ENCODE measurements at regions not wholly inside any gene's neighbourhood (a gene's known extent, or its start where the extent isn't known, plus 50 kb on each side); places are given as distances from the start of the nearest gene placed in this dataset.

- H3K9me2 ChIP-seq = no peaks in the 10 kb centered on the region
- H3K4me1 ChIP-seq (ENCODE audit: control insufficient read depth in 1 of 2, insufficient read depth in 2 of 2, low read depth in 1 of 2, low read length in 1 of 2) = no peaks in the 10 kb centered on the region
- H3K9ac ChIP-seq = no peak overlapping the region
- H3K36me3 ChIP-seq (replicated peaks in 1 of 2; ENCODE audit: control insufficient read depth in 1 of 2, insufficient read depth in 2 of 2, low read length in 1 of 2) = no peaks in the 10 kb centered on the region
- no peak overlapping the region for H3K4me2 ChIP-seq
- CTCF ChIA-PET = no interaction called here
- no peak overlapping the region for H3K27ac ChIP-seq (ENCODE audit: low read depth in 2 of 2, low read length in 1 of 2)
- no peak for DNase-seq
- WGBS (ENCODE audit: low lambda C conversion rate) = 34% methylated on average over 4 of the region's 4 CpGs
- no peaks in the 10 kb centered on the region for H3F3A ChIP-seq (replicated peaks; ENCODE audit: insufficient read depth)
- POLR2A ChIA-PET = no interaction called here
- H3K79me2 ChIP-seq (ENCODE audit: insufficient read depth) = no peaks in the 10 kb centered on the region
- H3K4me3 ChIP-seq (ENCODE audit: low read depth in 2 of 2, low read length in 1 of 2) = no peak overlapping the region
- no peaks in the 10 kb centered on the region for H4K20me1 ChIP-seq (ENCODE audit: insufficient read depth)
- TF ChIP-seq PBX3 (IDR thresholded peaks at IDR 0.05) (no peak), CHD2 (IDR thresholded peaks at IDR 0.05; ENCODE audit: low read length, partially characterized antibody) (no peak), GABPA (IDR thresholded peaks at IDR 0.05; ENCODE audit: low read depth) (no peak), MEF2A (IDR thresholded peaks at IDR 0.05; ENCODE audit: borderline replicate concordance, low read depth) (no peak), NFIC (IDR thresholded peaks at IDR 0.05; ENCODE audit: borderline replicate concordance) (no peak), RFX5 (IDR thresholded peaks at IDR 0.05; ENCODE audit: low read length) (no peak), CTCF (IDR thresholded peaks at IDR 0.05) (no peak), USF1 (IDR thresholded peaks at IDR 0.05; ENCODE audit: borderline replicate concordance, low read depth) (no peak), USF2 (IDR thresholded peaks at IDR 0.05; ENCODE audit: borderline replicate concordance, low read depth, low read length) (no peak), ELF1 (IDR thresholded peaks at IDR 0.05) (no peak)
- no peak overlapping the region for H2AFZ ChIP-seq (ENCODE audit: low read depth)
- no peaks in the 10 kb centered on the region; the same call in 1 of the 2 replicates for H3K27me3 ChIP-seq (ENCODE audit: insufficient read depth)
- H3K9me3 ChIP-seq = no peaks in the 10 kb centered on the region
These were observed 125.2 kb upstream of the USP9X start for GRCh38 chrX:40960041-40960440.

GRCh38 chrX:40962793-40963407 is 122.3 kb upstream of the USP9X start:
- no peak for DNase-seq
- H2AFZ ChIP-seq (ENCODE audit: low read depth) = no peak overlapping the region
- no peaks in the 10 kb centered on the region; the same call in 1 of the 2 replicates for H3K27me3 ChIP-seq (ENCODE audit: insufficient read depth)
- H3K36me3 ChIP-seq (replicated peaks in 1 of 2; ENCODE audit: control insufficient read depth in 1 of 2, insufficient read depth in 2 of 2, low read length in 1 of 2) = no peaks in the 10 kb centered on the region
- no peak overlapping the region for H3K4me2 ChIP-seq
- no peaks in the 10 kb centered on the region for H4K20me1 ChIP-seq (ENCODE audit: insufficient read depth)
- H3K4me1 ChIP-seq (ENCODE audit: control insufficient read depth in 1 of 2, insufficient read depth in 2 of 2, low read depth in 1 of 2, low read length in 1 of 2) = no peaks in the 10 kb centered on the region
- H3K9me2 ChIP-seq = no peaks in the 10 kb centered on the region
- no peak overlapping the region for H3K27ac ChIP-seq (ENCODE audit: low read depth in 2 of 2, low read length in 1 of 2)
- H3K79me2 ChIP-seq (ENCODE audit: insufficient read depth) = no peaks in the 10 kb centered on the region
- no peaks in the 10 kb centered on the region for H3K9me3 ChIP-seq
- no peak overlapping the region for H3K4me3 ChIP-seq (ENCODE audit: low read depth in 2 of 2, low read length in 1 of 2)
- 75% methylated on average over 12 of the region's 12 CpGs for WGBS (ENCODE audit: low lambda C conversion rate)
- ChIA-PET POLR2A (no interaction called here), CTCF (no interaction called here)
- H3F3A ChIP-seq (replicated peaks; ENCODE audit: insufficient read depth) = no peaks in the 10 kb centered on the region
- TF ChIP-seq RXRA (IDR thresholded peaks at IDR 0.05; ENCODE audit: borderline replicate concordance, low read depth) = no peak
- TF ChIP-seq TEAD4 (IDR thresholded peaks at IDR 0.05; ENCODE audit: borderline replicate concordance, insufficient read depth) = no peak
- TF ChIP-seq RCOR1 (IDR thresholded peaks at IDR 0.05; ENCODE audit: low read length) = no peak
- TF ChIP-seq ELF1 (IDR thresholded peaks at IDR 0.05) = no peak
- TF ChIP-seq POLR2AphosphoS5 (IDR thresholded peaks at IDR 0.05; ENCODE audit: low read depth, low read length) = no peak
- no peak overlapping the region for H3K9ac ChIP-seq
